Erythroblast (primary cell): ENCODE measurements at regions not wholly inside any gene's neighbourhood (a gene's known extent, or its start where the extent isn't known, plus 50 kb on each side); places are given as distances from the start of the nearest gene placed in this dataset.
"Not testable (repeated sequence)": the region's sequence is repeated elsewhere in the genome, so short reads cannot be mapped to it uniquely, and the experiment has no call there.

Source experiments
- DNase-seq, 2 experiments: peaks; one replicate each; lab custom pipeline; 2025; lab: John Stamatoyannopoulos, UW
- GATA1 ChIP-seq: IDR thresholded peaks from 2 replicates; pipeline ENCODE4 v1.6.1; 2011; ENCODE audit warnings: low read depth, mild to moderate bottlenecking, control low read depth, low read length, moderate library complexity
- POLR2A ChIP-seq: IDR thresholded peaks from 2 replicates; pipeline ENCODE4 v1.6.1; 2011; ENCODE audit warnings: mild to moderate bottlenecking, low read length

GRCh38 chr9:80492221-80492620 is 920.5 kb downstream of the TLE4 start:
- TF ChIP-seq GATA1 (no peak), POLR2A (no peak)
- no peak for DNase-seq

GRCh38 chr9:80491086-80491696 is 919.4 kb downstream of the TLE4 start:
- DNase-seq, result no peak
- TF ChIP-seq POLR2A (no peak), GATA1 (no peak)

- TF ChIP-seq POLR2A, result no peak
- no peak for TF ChIP-seq GATA1
Measured at GRCh38 chr9:80489329-80489728, 917.6 kb downstream of the TLE4 start.

GRCh38 chr9:80485420-80486250 is 913.9 kb downstream of the TLE4 start:
- DNase-seq, result no peak
- TF ChIP-seq GATA1 (no peak), POLR2A (no peak)

More at GRCh38 chr9:80489329-80489728, 917.6 kb downstream of the TLE4 start:
- DNase-seq, result no peak

- DNase-seq, result not testable (repeated sequence)
Measured at GRCh38 chr9:80482251-80482650, 910.5 kb downstream of the TLE4 start.

GRCh38 chr9:80467632-80468031 is 895.9 kb downstream of the TLE4 start:
- TF ChIP-seq POLR2A (no peak), GATA1 (no peak)
- DNase-seq, result no peak

- TF ChIP-seq GATA1 (no peak), POLR2A (no peak)
- no peak for DNase-seq
Measured at GRCh38 chr9:80465556-80465955, 893.8 kb downstream of the TLE4 start.

GRCh38 chr9:80449513-80449912 is 877.7 kb downstream of the TLE4 start:
- DNase-seq, result no peak
- TF ChIP-seq POLR2A, result no peak
- TF ChIP-seq GATA1, result no peak

- no peak for DNase-seq
- no peak for TF ChIP-seq GATA1
- no peak for TF ChIP-seq POLR2A
Measured at GRCh38 chr9:80448996-80449395, 877.2 kb downstream of the TLE4 start.

GRCh38 chr9:80447876-80448275 is 876.1 kb downstream of the TLE4 start:
- no peak for DNase-seq
- TF ChIP-seq POLR2A (no peak), GATA1 (no peak)

GRCh38 chr9:80440724-80441123 is 869.0 kb downstream of the TLE4 start:
- TF ChIP-seq GATA1 (no peak), POLR2A (no peak)
- no peak for DNase-seq

- TF ChIP-seq GATA1, result no peak
- TF ChIP-seq POLR2A, result no peak
- no peak for DNase-seq
Measured at GRCh38 chr9:80437825-80438224, 866.1 kb downstream of the TLE4 start.

- no peak for DNase-seq
- no peak for TF ChIP-seq GATA1
- TF ChIP-seq POLR2A, result no peak
Measured at GRCh38 chr9:80437091-80437640, 865.4 kb downstream of the TLE4 start.

GRCh38 chr9:80435591-80435990 is 863.8 kb downstream of the TLE4 start:
- DNase-seq, result no peak
- TF ChIP-seq GATA1 (no peak), POLR2A (no peak)

GRCh38 chr9:80426992-80427391 is 855.2 kb downstream of the TLE4 start:
- TF ChIP-seq GATA1, result no peak

More at GRCh38 chr9:80426992-80427391, 855.2 kb downstream of the TLE4 start:
- no peak for DNase-seq
